ENCODE measurements at regions not wholly inside any gene's neighbourhood (a gene's known extent, or its start where the extent isn't known, plus 50 kb on each side); places are given as distances from the start of the nearest gene placed in this dataset.

GRCh38 chr2:71277536-71278103, 50.7 kb upstream of the PAIP2B start:
- DNase-seq: peak; percentile 17 to 40

- no peak for DNase-seq
These were observed 50.2 kb upstream of the PAIP2B start for GRCh38 chr2:71277147-71277475.

- DNase-seq: peak; percentile 91 to 92
These were observed 49.6 kb upstream of the PAIP2B start for GRCh38 chr2:71276311-71277146.
